A673 (cell line): ENCODE measurements at regions not wholly inside any gene's neighbourhood (a gene's known extent, or its start where the extent isn't known, plus 50 kb on each side); places are given as distances from the start of the nearest gene placed in this dataset.
A peak's percentile ranks its signal among the peaks of the same experiment; 100 is the strongest.
"Not testable (repeated sequence)": the region's sequence is repeated elsewhere in the genome, so short reads cannot be mapped to it uniquely, and the experiment has no call there.

Source experiments
- BruUV-seq: library from RNA; stranded (reverse); fragments of 400-500 nt; replicated peaks from 2 replicates; lab custom pipeline; 2021; lab: Mats Ljungman, UMichigan
- CTCF ChIA-PET: fragments of 300-600 bp; sonication (Branson Sonifier 250); formaldehyde crosslinking; loops from one replicate; lab custom pipeline; 2022; ENCODE audit warnings: antibody characterized with exemption; lab: Charles Lee
- POLR2A ChIA-PET: fragments of 300-600 bp; sonication (Branson Sonifier 250); formaldehyde crosslinking; loops from one replicate; lab custom pipeline; 2022; ENCODE audit warnings: antibody characterized with exemption; ENCODE audit not compliant: low non-redundant PET; lab: Charles Lee
- DNase-seq: peaks from one replicate; pipeline ENCODE4 v3.0.0-alpha.2; 2015; ENCODE audit warnings: low spot score
- H3K27ac ChIP-seq: fragments of 200-600 bp; sonication (generic); 2 replicates; pipeline ENCODE4 v1.5.1; 2016; ENCODE audit warnings: mixed run types, low read depth, mild to moderate bottlenecking, mixed read lengths, antibody characterized with exemption, low read length; ENCODE audit not compliant: poor library complexity, severe bottlenecking
- H3K27me3 ChIP-seq: fragments of 200-600 bp; sonication (generic); replicated peaks from 2 replicates; pipeline ENCODE4 v1.6.1; 2017; ENCODE audit warnings: mixed run types, low read depth, mild to moderate bottlenecking, mixed read lengths, antibody characterized with exemption, low read length; ENCODE audit not compliant: insufficient read depth, poor library complexity
- H3K36me3 ChIP-seq: fragments of 200-600 bp; sonication (generic); 2 replicates; pipeline ENCODE4 v1.6.1; 2016; ENCODE audit warnings: mixed run types, mild to moderate bottlenecking, mixed read lengths, antibody characterized with exemption, low read length; ENCODE audit not compliant: insufficient read depth, poor library complexity, severe bottlenecking
- H3K4me1 ChIP-seq: fragments of 200-600 bp; sonication (generic); 2 replicates; pipeline ENCODE4 v1.6.1; 2017; ENCODE audit warnings: mixed run types, mild to moderate bottlenecking, mixed read lengths, antibody characterized with exemption, low read length; ENCODE audit not compliant: insufficient read depth, poor library complexity, severe bottlenecking
- H3K4me3 ChIP-seq: fragments of 200-600 bp; sonication (generic); 2 replicates; pipeline ENCODE4 v1.5.1; 2016; ENCODE audit warnings: low read depth, mixed run types, mild to moderate bottlenecking, mixed read lengths, low read length; ENCODE audit not compliant: poor library complexity, severe bottlenecking
- H3K9me3 ChIP-seq: fragments of 200-600 bp; sonication (generic); 2 replicates; pipeline ENCODE4 v1.6.1; 2016; ENCODE audit warnings: mixed run types, low read depth, mild to moderate bottlenecking, mixed read lengths, antibody characterized with exemption, low read length; ENCODE audit not compliant: poor library complexity, severe bottlenecking
- CTCF ChIP-seq: fragments of 300-800, 200-600 bp; sonication (generic); conservative IDR thresholded peaks from 2 replicates; pipeline ENCODE4 v1.5.1; 2017; ENCODE audit warnings: low read depth, mild to moderate bottlenecking, antibody characterized with exemption, low read length, moderate library complexity, mixed read lengths
- EZH2 ChIP-seq: fragments of 200-600 bp; sonication (generic); IDR thresholded peaks from 2 replicates; pipeline ENCODE4 v1.6.1; 2017; ENCODE audit warnings: borderline replicate concordance, low read depth, mild to moderate bottlenecking, mixed read lengths, antibody characterized with exemption, low read length; ENCODE audit not compliant: poor library complexity, severe bottlenecking
- intact Hi-C: fragments of 100-400 bp; cut with micrococcal nuclease; formaldehyde crosslinking; loops from one replicate; pipeline ENCODE4 v1.10.0; 2022; ENCODE audit not compliant: unreplicated experiment

GRCh38 chr13:46463719-46464118, 76.7 kb upstream of the RUBCNL start:
- Histone ChIP-seq H3K27ac (no peak overlapping the region), H3K4me3 (no peak overlapping the region), H3K27me3 (no peaks in the 10 kb centered on the region), H3K4me1 (peaks cover 14% of the 10 kb centered on the region), H3K36me3 (no peaks in the 10 kb centered on the region), H3K9me3 (no peaks in the 10 kb centered on the region)
- no TSS peak for BruUV-seq
- ChIA-PET CTCF (no interaction called here), POLR2A (no interaction called here)
- no peak for DNase-seq
- TF ChIP-seq CTCF (no peak), EZH2 (no peak)
- intact Hi-C loops, result no loop called here

- CTCF ChIA-PET, H3K27ac ChIP-seq, H3K27me3 ChIP-seq, intact Hi-C loops, H3K4me1 ChIP-seq, POLR2A ChIA-PET, H3K4me3 ChIP-seq, DNase-seq, BruUV-seq, H3K9me3 ChIP-seq, H3K36me3 ChIP-seq: not testable (repeated sequence)
Observed at GRCh38 chr13:46460223-46460622, 73.2 kb upstream of the RUBCNL start.

GRCh38 chr13:46457255-46457654, 70.2 kb upstream of the RUBCNL start:
- H3K27ac ChIP-seq, H3K4me3 ChIP-seq, H3K27me3 ChIP-seq, DNase-seq, H3K9me3 ChIP-seq, BruUV-seq, POLR2A ChIA-PET, H3K4me1 ChIP-seq, CTCF ChIA-PET, intact Hi-C loops, H3K36me3 ChIP-seq: not testable (repeated sequence)

- peak; percentile 80 for DNase-seq
- H3K36me3 ChIP-seq, H3K4me3 ChIP-seq, H3K27ac ChIP-seq, intact Hi-C loops, BruUV-seq, POLR2A ChIA-PET, H3K27me3 ChIP-seq, H3K9me3 ChIP-seq: not testable (repeated sequence)
- CTCF ChIA-PET, result interaction anchor here (0.7 kb wide), 1 partner anchor 12 kb away, joined by 4 read pairs; no protein-coding TSS in a partner anchor
- peak; percentile 49 for TF ChIP-seq CTCF
- peaks cover 19% of the 10 kb centered on the region for H3K4me1 ChIP-seq
Observed at GRCh38 chr13:46455924-46456323, 68.9 kb upstream of the RUBCNL start.

- Histone ChIP-seq H3K4me1 (peaks cover 18% of the 10 kb centered on the region), H3K27ac (peak overlapping the region; percentile 82)
- POLR2A ChIA-PET, H3K36me3 ChIP-seq, H3K9me3 ChIP-seq, BruUV-seq, H3K4me3 ChIP-seq, H3K27me3 ChIP-seq, CTCF ChIA-PET: not testable (repeated sequence)
- peak; percentile 53 for DNase-seq
- intact Hi-C loops, result loop anchor here (2.0 to 5.0 kb wide), 2 partner anchors 18 to 64 kb away; partner anchors contain the start of gene RUBCNL
Observed at GRCh38 chr13:46451145-46451544, 64.1 kb upstream of the RUBCNL start.

- CTCF ChIA-PET, H3K27me3 ChIP-seq, DNase-seq, H3K9me3 ChIP-seq, POLR2A ChIA-PET, BruUV-seq, H3K4me3 ChIP-seq, H3K36me3 ChIP-seq: not testable (repeated sequence)
- intact Hi-C loops, result loop anchor here (2.0 to 5.0 kb wide), 2 partner anchors 19 to 63 kb away; partner anchors contain the start of gene RUBCNL
- H3K27ac ChIP-seq, result peak overlapping the region; percentile 82
- H3K4me1 ChIP-seq, result peaks cover 18% of the 10 kb centered on the region
Observed at GRCh38 chr13:46449949-46450348, 62.9 kb upstream of the RUBCNL start.
